ENCODE measurements at regions not wholly inside any gene's neighbourhood (a gene's known extent, or its start where the extent isn't known, plus 50 kb on each side); places are given as distances from the start of the nearest gene placed in this dataset.

DNA sequence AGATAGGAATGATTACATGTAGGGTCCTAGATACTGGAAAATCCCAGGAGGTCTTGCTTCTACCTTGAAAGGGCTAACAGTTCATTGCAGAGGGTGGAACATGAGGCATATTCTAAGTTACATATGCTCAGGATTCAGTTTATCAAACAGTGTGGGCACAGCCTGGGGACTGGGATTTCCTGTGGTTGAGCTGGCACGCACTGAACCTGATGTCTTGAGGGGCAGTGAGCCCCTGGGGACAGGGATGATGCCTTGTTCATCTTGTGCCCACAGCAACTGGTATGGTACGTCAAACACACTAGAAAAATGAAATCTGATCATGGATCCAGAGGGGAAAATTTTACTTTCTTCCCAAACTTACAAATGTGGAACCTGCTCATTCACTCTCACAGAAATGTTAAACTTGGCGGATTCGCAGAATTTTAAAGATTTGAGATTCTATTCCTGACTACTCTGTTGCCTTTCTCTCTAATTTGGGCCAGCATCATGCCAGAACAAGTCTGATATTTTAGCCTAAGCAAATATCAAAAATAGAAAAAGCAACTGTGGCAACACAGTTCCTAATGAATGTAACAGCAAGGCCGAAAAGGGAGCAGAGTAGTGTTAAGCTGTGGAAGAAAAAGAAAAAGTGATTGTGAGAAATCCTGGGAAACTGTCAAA, 68.2 kb upstream of the COL24A1 start:
- TF ChIP-seq, protein P1, sequence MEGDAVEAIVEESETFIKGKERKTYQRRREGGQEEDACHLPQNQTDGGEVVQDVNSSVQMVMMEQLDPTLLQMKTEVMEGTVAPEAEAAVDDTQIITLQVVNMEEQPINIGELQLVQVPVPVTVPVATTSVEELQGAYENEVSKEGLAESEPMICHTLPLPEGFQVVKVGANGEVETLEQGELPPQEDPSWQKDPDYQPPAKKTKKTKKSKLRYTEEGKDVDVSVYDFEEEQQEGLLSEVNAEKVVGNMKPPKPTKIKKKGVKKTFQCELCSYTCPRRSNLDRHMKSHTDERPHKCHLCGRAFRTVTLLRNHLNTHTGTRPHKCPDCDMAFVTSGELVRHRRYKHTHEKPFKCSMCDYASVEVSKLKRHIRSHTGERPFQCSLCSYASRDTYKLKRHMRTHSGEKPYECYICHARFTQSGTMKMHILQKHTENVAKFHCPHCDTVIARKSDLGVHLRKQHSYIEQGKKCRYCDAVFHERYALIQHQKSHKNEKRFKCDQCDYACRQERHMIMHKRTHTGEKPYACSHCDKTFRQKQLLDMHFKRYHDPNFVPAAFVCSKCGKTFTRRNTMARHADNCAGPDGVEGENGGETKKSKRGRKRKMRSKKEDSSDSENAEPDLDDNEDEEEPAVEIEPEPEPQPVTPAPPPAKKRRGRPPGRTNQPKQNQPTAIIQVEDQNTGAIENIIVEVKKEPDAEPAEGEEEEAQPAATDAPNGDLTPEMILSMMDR (IDR thresholded peaks at IDR 0.05) = no peak
- WGBS (ENCODE audit: insufficient coverage) = 80% methylated on average over 1 of the region's 5 CpGs
- H3K27me3 ChIP-seq (ENCODE audit: control insufficient read depth in 2 of 2, insufficient read depth in 2 of 2, low read length in 2 of 2) = no peaks in the 10 kb centered on the region
- H2AFZ ChIP-seq (ENCODE audit: insufficient read depth, low read depth, low read length, poor library complexity, severe bottlenecking) = no peak overlapping the region
- H3K27ac ChIP-seq (ENCODE audit: low read depth in 1 of 2, low read length in 2 of 2) = no peak overlapping the region
- intact Hi-C loops (cut with micrococcal nuclease) = no loop called here
- no peak overlapping the region for H3K4me2 ChIP-seq (replicated peaks; ENCODE audit: extremely low read depth, low read length, poor library complexity, severe bottlenecking)
- H3K9me3 ChIP-seq (replicated peaks in 1 of 2; ENCODE audit: control insufficient read depth in 1 of 2, insufficient read depth in 1 of 2, low read length in 2 of 2) = no peaks in the 10 kb centered on the region
- peaks cover 0 to 1% (median 0%) of the 10 kb centered on the region in 7 donors for H3K9me3 Mint-ChIP-seq
- no peak overlapping the region for H3K4me3 ChIP-seq (replicated peaks in 1 of 3; ENCODE audit: low read depth in 2 of 3, low read length in 3 of 3)
- H3K4me1 Mint-ChIP-seq = no peaks in the 10 kb centered on the region
- H3K36me3 Mint-ChIP-seq = no peaks in the 10 kb centered on the region
- no peak overlapping the region for H3K27ac Mint-ChIP-seq
- H4K20me1 ChIP-seq (ENCODE audit: insufficient read depth, low read length) = no peaks in the 10 kb centered on the region
- H3K79me2 ChIP-seq (ENCODE audit: insufficient read depth, low read length) = no peaks in the 10 kb centered on the region
- no peaks in the 10 kb centered on the region for H3K4me1 ChIP-seq (ENCODE audit: control insufficient read depth in 1 of 2, insufficient read depth in 2 of 2, low read length in 2 of 2)
- no peak for DNase-seq
- no peak overlapping the region for H3K4me3 Mint-ChIP-seq
- no peak overlapping the region for H3K9ac ChIP-seq (ENCODE audit: insufficient read depth, low read length, poor library complexity, severe bottlenecking)
- no peaks in the 10 kb centered on the region for H3K36me3 ChIP-seq (replicated peaks in 1 of 2; ENCODE audit: control insufficient read depth in 1 of 2, insufficient read depth in 2 of 2, low read length in 2 of 2)
- no peaks in the 10 kb centered on the region for H3K27me3 Mint-ChIP-seq (ENCODE audit: low read depth in 3 of 3)

DNA sequence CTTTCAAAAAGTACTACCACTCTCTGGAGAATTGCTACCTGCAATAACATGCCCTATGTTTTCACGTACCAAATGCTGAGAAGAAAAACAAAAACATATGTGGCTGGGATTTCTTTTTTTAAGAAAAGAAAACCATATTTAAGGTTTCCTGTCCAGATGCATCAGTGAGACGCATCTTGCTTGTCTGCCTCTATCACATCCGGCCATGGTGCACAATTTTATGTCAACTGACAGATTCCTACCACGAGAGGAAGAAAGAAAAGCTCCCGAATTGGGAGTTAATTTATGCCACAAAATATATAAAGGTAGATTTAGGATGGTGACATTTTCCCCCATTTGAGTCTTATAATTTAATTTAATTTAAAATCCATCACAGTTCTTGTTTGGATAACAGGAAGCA, 62.3 kb upstream of the COL24A1 start:
- no peak for DNase-seq
- no peak overlapping the region for H3K4me2 ChIP-seq (replicated peaks; ENCODE audit: extremely low read depth, low read length, poor library complexity, severe bottlenecking)
- WGBS (ENCODE audit: insufficient coverage) = no CpG with 5 or more reads among the region's 5 CpGs

More for the DNA sequence above, 62.3 kb upstream of the COL24A1 start:
- H3K4me1 ChIP-seq (ENCODE audit: control insufficient read depth in 1 of 2, insufficient read depth in 2 of 2, low read length in 2 of 2) = no peaks in the 10 kb centered on the region
- no peak overlapping the region for H3K9ac ChIP-seq (ENCODE audit: insufficient read depth, low read length, poor library complexity, severe bottlenecking)
- Mint-ChIP-seq H3K36me3 (no peaks in the 10 kb centered on the region), H3K9me3 (peaks cover 0 to 2% (median 0%) of the 10 kb centered on the region in 7 donors), H3K27ac (no peak overlapping the region), H3K4me3 (no peak overlapping the region), H3K4me1 (no peaks in the 10 kb centered on the region), H3K27me3 (ENCODE audit: low read depth in 3 of 3) (no peaks in the 10 kb centered on the region)
- no peaks in the 10 kb centered on the region for H3K36me3 ChIP-seq (replicated peaks in 1 of 2; ENCODE audit: control insufficient read depth in 1 of 2, insufficient read depth in 2 of 2, low read length in 2 of 2)
- TF ChIP-seq, protein P1 (IDR thresholded peaks at IDR 0.05) = no peak
- no peaks in the 10 kb centered on the region for H3K79me2 ChIP-seq (ENCODE audit: insufficient read depth, low read length)
- no peak overlapping the region for H3K4me3 ChIP-seq (replicated peaks in 1 of 3; ENCODE audit: low read depth in 2 of 3, low read length in 3 of 3)
- no peak overlapping the region for H2AFZ ChIP-seq (ENCODE audit: insufficient read depth, low read depth, low read length, poor library complexity, severe bottlenecking)
- H3K9me3 ChIP-seq (replicated peaks in 1 of 2; ENCODE audit: control insufficient read depth in 1 of 2, insufficient read depth in 1 of 2, low read length in 2 of 2) = no peaks in the 10 kb centered on the region
- no peak overlapping the region for H3K27ac ChIP-seq (ENCODE audit: low read depth in 1 of 2, low read length in 2 of 2)
- H4K20me1 ChIP-seq (ENCODE audit: insufficient read depth, low read length) = no peaks in the 10 kb centered on the region
- intact Hi-C loops (cut with micrococcal nuclease) = no loop called here
- no peaks in the 10 kb centered on the region for H3K27me3 ChIP-seq (ENCODE audit: control insufficient read depth in 2 of 2, insufficient read depth in 2 of 2, low read length in 2 of 2)

All from CD14-positive monocyte (primary cell).